Osteoblast (primary cell): ENCODE measurements at regions not wholly inside any gene's neighbourhood (a gene's known extent, or its start where the extent isn't known, plus 50 kb on each side); places are given as distances from the start of the nearest gene placed in this dataset.

Experiments
- DNase-seq: peaks from one replicate; pipeline ENCODE4 v3.0.0; 2011; ENCODE audit warnings: low spot score, mixed read lengths; ENCODE audit not compliant: insufficient read length; ENCODE audit errors: missing footprints
- H2AFZ ChIP-seq: 2 replicates; pipeline ENCODE4 v1.6.0; 2011; ENCODE audit warnings: mild to moderate bottlenecking, low read length
- H3K27ac ChIP-seq: 2 replicates; pipeline ENCODE4 v1.5.1; 2011; ENCODE audit warnings: mild to moderate bottlenecking, low read depth, low read length, moderate library complexity
- H3K27me3 ChIP-seq: 2 replicates; pipeline ENCODE4 v1.6.0; 2012; ENCODE audit warnings: mild to moderate bottlenecking, control low read depth, inconsistent platforms, low read length, moderate library complexity; ENCODE audit not compliant: insufficient read depth
- H3K36me3 ChIP-seq: 2 replicates; pipeline ENCODE4 v1.5.1; 2011; ENCODE audit warnings: mild to moderate bottlenecking, low read length, control low read depth, moderate library complexity; ENCODE audit not compliant: insufficient read depth
- H3K4me1 ChIP-seq: 2 replicates; pipeline ENCODE4 v1.5.1; 2011; ENCODE audit warnings: mild to moderate bottlenecking, low read length, control low read depth, moderate library complexity; ENCODE audit not compliant: insufficient read depth
- H3K4me2 ChIP-seq: 2 replicates; pipeline ENCODE4 v1.6.0; 2011; ENCODE audit warnings: mild to moderate bottlenecking, low read length; ENCODE audit not compliant: insufficient read depth
- H3K4me3 ChIP-seq: fragments of 200-600 bp; sonication (generic); 3 replicates; pipeline ENCODE4 v1.5.1; 2012; ENCODE audit warnings: mild to moderate bottlenecking, low read length, inconsistent platforms; ENCODE audit not compliant: insufficient read depth
- H3K79me2 ChIP-seq: 2 replicates; pipeline ENCODE4 v1.6.0; 2012; ENCODE audit warnings: mild to moderate bottlenecking, low read length, control low read depth, inconsistent platforms; ENCODE audit not compliant: insufficient read depth
- H3K9me3 ChIP-seq: 2 replicates; pipeline ENCODE4 v1.5.1; 2011; ENCODE audit warnings: low read depth, low read length, control low read depth
- H4K20me1 ChIP-seq: 2 replicates; pipeline ENCODE4 v1.6.0; 2012; ENCODE audit warnings: mild to moderate bottlenecking, low read length, control low read depth; ENCODE audit not compliant: insufficient read depth
- TF ChIP-seq, protein P1 (sequence below): IDR thresholded peaks from 2 replicates; pipeline ENCODE4 v1.5.1; 2011; ENCODE audit warnings: mild to moderate bottlenecking, low read depth, low read length, moderate library complexity; ENCODE audit errors: extremely low read depth

DNA sequence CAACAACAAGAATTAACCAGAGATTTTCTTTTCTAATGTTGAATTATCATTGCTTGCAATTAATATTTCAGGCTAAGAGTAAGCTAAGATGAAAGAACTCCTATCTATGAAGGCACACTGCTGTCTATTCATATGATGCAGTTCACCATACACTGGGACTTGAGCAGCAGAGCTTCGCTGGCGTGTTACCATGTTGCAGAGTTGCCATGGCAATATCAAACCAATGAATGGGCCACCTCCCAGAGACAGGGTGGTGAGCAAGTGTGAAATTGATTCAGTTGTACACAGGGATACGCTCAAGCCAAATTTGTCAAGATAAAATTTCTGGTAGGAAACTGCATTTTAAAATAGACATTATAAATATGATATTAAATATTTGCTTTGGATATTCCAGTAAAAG lies 69.3 kb upstream of the MYO16 start:
- H4K20me1 ChIP-seq = no peaks in the 10 kb centered on the region
- H2AFZ ChIP-seq = no peak overlapping the region
- H3K9me3 ChIP-seq = no peaks in the 10 kb centered on the region
- TF ChIP-seq, protein P1, sequence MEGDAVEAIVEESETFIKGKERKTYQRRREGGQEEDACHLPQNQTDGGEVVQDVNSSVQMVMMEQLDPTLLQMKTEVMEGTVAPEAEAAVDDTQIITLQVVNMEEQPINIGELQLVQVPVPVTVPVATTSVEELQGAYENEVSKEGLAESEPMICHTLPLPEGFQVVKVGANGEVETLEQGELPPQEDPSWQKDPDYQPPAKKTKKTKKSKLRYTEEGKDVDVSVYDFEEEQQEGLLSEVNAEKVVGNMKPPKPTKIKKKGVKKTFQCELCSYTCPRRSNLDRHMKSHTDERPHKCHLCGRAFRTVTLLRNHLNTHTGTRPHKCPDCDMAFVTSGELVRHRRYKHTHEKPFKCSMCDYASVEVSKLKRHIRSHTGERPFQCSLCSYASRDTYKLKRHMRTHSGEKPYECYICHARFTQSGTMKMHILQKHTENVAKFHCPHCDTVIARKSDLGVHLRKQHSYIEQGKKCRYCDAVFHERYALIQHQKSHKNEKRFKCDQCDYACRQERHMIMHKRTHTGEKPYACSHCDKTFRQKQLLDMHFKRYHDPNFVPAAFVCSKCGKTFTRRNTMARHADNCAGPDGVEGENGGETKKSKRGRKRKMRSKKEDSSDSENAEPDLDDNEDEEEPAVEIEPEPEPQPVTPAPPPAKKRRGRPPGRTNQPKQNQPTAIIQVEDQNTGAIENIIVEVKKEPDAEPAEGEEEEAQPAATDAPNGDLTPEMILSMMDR = no peak
- no peak for DNase-seq
- H3K4me2 ChIP-seq = no peak overlapping the region
- H3K4me3 ChIP-seq = no peak overlapping the region
- no peaks in the 10 kb centered on the region for H3K27me3 ChIP-seq
- H3K79me2 ChIP-seq = no peaks in the 10 kb centered on the region
- no peaks in the 10 kb centered on the region for H3K36me3 ChIP-seq
- H3K4me1 ChIP-seq = no peaks in the 10 kb centered on the region
- H3K27ac ChIP-seq = no peak overlapping the region

DNA sequence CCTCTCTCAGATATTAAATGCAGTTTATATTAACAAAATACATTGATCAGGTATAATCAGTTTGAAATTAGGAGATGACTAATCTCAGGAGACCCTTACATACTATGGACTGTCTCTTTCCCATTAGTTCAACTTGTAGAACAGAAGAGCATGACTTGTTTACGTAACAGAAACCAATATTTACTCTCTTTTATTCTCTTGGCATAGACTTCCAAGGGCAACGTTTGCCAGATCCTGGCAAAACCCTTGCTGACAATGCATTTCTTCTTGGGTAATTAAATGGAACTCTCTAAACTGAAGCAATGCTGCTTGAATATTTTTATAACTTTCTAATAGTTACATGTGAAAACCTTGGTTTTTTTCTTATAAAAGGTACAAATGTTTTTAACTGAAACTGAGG lies 68.3 kb upstream of the MYO16 start:
- no peak for DNase-seq
- Histone ChIP-seq H3K27ac (no peak overlapping the region), H3K36me3 (no peaks in the 10 kb centered on the region), H3K27me3 (no peaks in the 10 kb centered on the region), H3K9me3 (no peaks in the 10 kb centered on the region), H3K4me2 (no peak overlapping the region), H3K4me1 (no peaks in the 10 kb centered on the region), H3K79me2 (no peaks in the 10 kb centered on the region), H3K4me3 (no peak overlapping the region), H4K20me1 (no peaks in the 10 kb centered on the region), H2AFZ (no peak overlapping the region)
- TF ChIP-seq, protein P1 = no peak

DNA sequence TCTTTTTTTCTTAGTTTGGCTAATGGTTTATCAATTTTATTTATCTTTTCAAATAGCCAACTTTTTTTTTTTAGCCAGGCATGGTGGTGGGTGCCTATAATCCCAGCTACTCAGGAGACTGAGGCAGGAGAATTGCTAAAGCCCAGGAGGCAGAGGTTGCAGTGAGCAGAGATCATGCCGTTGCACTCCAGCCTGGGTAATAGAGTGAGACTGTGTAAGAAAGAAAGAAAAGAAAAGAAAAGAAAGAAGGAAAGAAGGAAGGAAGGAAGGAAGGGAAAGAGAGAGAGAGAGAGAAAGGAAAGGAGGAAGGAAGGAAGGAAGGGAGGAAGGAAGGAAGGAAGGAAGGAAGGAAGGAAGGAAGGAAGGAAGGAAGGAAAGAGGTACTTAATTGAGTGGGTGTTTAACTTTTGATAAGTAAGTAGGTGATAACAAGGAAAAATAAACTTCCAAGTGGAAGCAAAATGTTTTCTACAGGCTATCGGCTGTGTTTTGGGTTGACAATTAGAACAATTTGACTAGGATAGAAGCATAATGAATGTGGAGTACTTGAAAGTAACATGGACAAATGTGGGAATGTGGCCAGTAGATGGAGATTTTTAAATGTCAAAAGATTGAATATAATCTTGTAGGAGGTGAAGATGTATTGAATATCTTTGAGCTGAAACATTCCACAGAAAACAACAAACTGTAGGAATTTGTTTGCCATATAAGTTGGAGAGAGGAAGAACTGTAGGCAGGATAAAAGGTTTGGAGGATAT lies 62.8 kb upstream of the MYO16 start:
- no peak overlapping the region for H3K27ac ChIP-seq
- DNase-seq = no peak
- no peaks in the 10 kb centered on the region for H3K27me3 ChIP-seq
- TF ChIP-seq, protein P1 = no peak
- H3K4me1 ChIP-seq = no peaks in the 10 kb centered on the region
- no peaks in the 10 kb centered on the region for H3K36me3 ChIP-seq
- no peaks in the 10 kb centered on the region for H3K79me2 ChIP-seq
- H3K9me3 ChIP-seq = no peaks in the 10 kb centered on the region
- H3K4me2 ChIP-seq = no peak overlapping the region
- H3K4me3 ChIP-seq = no peak overlapping the region
- no peaks in the 10 kb centered on the region for H4K20me1 ChIP-seq
- H2AFZ ChIP-seq = no peak overlapping the region

DNA sequence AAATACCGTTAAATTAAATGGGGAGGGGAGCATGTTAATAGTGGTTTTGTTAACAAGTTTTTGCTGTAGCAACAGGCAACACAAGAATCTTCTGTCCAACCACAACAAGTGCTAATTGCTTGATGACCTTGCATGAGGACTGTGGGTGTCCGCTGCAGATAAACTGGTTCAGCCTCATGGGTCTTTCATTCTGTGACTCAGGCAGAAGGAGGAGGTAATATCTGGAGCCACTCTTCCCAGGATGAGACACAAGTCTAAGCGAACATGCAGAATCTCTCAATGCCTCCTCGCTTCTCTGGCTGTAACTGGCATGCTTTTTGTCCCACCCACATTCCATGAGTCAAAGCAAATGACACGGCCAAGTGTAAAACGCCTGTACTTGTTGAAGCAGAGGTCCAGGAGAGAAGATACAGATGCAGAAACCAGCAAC lies 56.6 kb upstream of the MYO16 start:
- no peaks in the 10 kb centered on the region for H3K36me3 ChIP-seq
- no peak overlapping the region for H3K4me2 ChIP-seq
- no peaks in the 10 kb centered on the region for H3K4me1 ChIP-seq
- no peak overlapping the region for H2AFZ ChIP-seq
- H3K79me2 ChIP-seq = no peaks in the 10 kb centered on the region
- peaks cover 3% of the 10 kb centered on the region for H3K9me3 ChIP-seq
- TF ChIP-seq, protein P1 = no peak
- H3K27ac ChIP-seq = no peak overlapping the region
- DNase-seq = no peak
- no peaks in the 10 kb centered on the region for H3K27me3 ChIP-seq
- no peak overlapping the region for H3K4me3 ChIP-seq
- no peaks in the 10 kb centered on the region for H4K20me1 ChIP-seq
